DOHH2 (cell line): ENCODE measurements at regions not wholly inside any gene's neighbourhood (a gene's known extent, or its start where the extent isn't known, plus 50 kb on each side); places are given as distances from the start of the nearest gene placed in this dataset.

ENCODE experiments used
- H3F3A ChIP-seq: fragments of 200-600 bp; sonication (generic), shearing (Covaris generic); 2 replicates; pipeline ENCODE4 v1.6.0; 2016; ENCODE audit warnings: antibody characterized with exemption, mild to moderate bottlenecking; ENCODE audit not compliant: control insufficient read depth, insufficient read depth
- H3K27ac ChIP-seq: fragments of 200-600 bp; sonication (generic); 2 replicates; pipeline ENCODE4 v1.5.1; 2014; ENCODE audit warnings: low read depth, mild to moderate bottlenecking, low read length, moderate library complexity
- H3K27me3 ChIP-seq: fragments of 200-600 bp; sonication (generic); 2 replicates; pipeline ENCODE4 v1.6.1; 2014; ENCODE audit warnings: mild to moderate bottlenecking, low read length, mixed read lengths; ENCODE audit not compliant: control insufficient read depth
- H3K36me3 ChIP-seq: fragments of 200-600 bp; sonication (generic); 2 replicates; pipeline ENCODE4 v1.6.1; 2014; ENCODE audit warnings: mild to moderate bottlenecking, low read length, moderate library complexity, mixed read lengths; ENCODE audit not compliant: control insufficient read depth
- H3K4me1 ChIP-seq: fragments of 200-600 bp; sonication (generic); 2 replicates; pipeline ENCODE4 v1.6.1; 2014; ENCODE audit warnings: mild to moderate bottlenecking, low read length, mixed read lengths; ENCODE audit not compliant: control insufficient read depth
- H3K4me2 ChIP-seq: fragments of 200-600 bp; sonication (generic); 2 replicates; pipeline ENCODE4 v1.6.0; 2014; ENCODE audit warnings: mild to moderate bottlenecking, low read length, moderate library complexity
- H3K4me3 ChIP-seq: fragments of 200-600 bp; sonication (generic); 2 replicates; pipeline ENCODE4 v1.5.1; 2014; ENCODE audit warnings: mild to moderate bottlenecking, low read length, mixed read lengths
- H3K79me2 ChIP-seq: fragments of 200-600 bp; sonication (generic); 2 replicates; pipeline ENCODE4 v1.6.1; 2014; ENCODE audit warnings: mild to moderate bottlenecking, low read length, mixed read lengths; ENCODE audit not compliant: control insufficient read depth
- H3K9me2 ChIP-seq: fragments of 200-600 bp; sonication (generic); replicated peaks from 2 replicates; pipeline ENCODE4 v1.6.1; 2014; ENCODE audit warnings: mild to moderate bottlenecking, low read length, mixed read lengths; ENCODE audit not compliant: control insufficient read depth
- H3K9me3 ChIP-seq: fragments of 200-600 bp; sonication (generic); 2 replicates; pipeline ENCODE4 v1.6.1; 2014; ENCODE audit warnings: antibody characterized with exemption, low read length, mixed read lengths; ENCODE audit not compliant: control insufficient read depth, insufficient read depth
- H4K20me1 ChIP-seq: fragments of 200-600 bp; sonication (generic); 2 replicates; pipeline ENCODE4 v1.6.0; 2014; ENCODE audit warnings: low read depth, mild to moderate bottlenecking, antibody characterized with exemption, low read length, moderate library complexity; ENCODE audit not compliant: control insufficient read depth, insufficient read depth
- CTCF ChIP-seq: fragments of 200-600 bp; sonication (generic); IDR thresholded peaks from one replicate; pipeline ENCODE4 v1.5.1; 2014; ENCODE audit warnings: antibody characterized with exemption, mild to moderate bottlenecking, low read depth, low read length; ENCODE audit not compliant: poor library complexity, severe bottlenecking
- EZH2phosphoT487 ChIP-seq: fragments of 200-600 bp; sonication (generic); IDR thresholded peaks from 2 replicates; pipeline ENCODE4 v1.6.1; 2017; ENCODE audit warnings: borderline replicate concordance, mild to moderate bottlenecking, antibody characterized with exemption, low read length, moderate library complexity, mixed read lengths

GRCh38 chr12:28775556-28775955, 373.5 kb upstream of the FAR2 start:
- no peaks in the 10 kb centered on the region for H4K20me1 ChIP-seq
- no peak overlapping the region for H3K4me2 ChIP-seq
- no peak overlapping the region for H3K27ac ChIP-seq
- H3K9me3 ChIP-seq, result no peaks in the 10 kb centered on the region
- no peaks in the 10 kb centered on the region for H3K36me3 ChIP-seq
- H3K9me2 ChIP-seq, result no peaks in the 10 kb centered on the region
- H3K4me3 ChIP-seq, result no peak overlapping the region
- TF ChIP-seq CTCF, result no peak
- no peak for TF ChIP-seq EZH2phosphoT487
- no peaks in the 10 kb centered on the region for H3F3A ChIP-seq
- no peaks in the 10 kb centered on the region for H3K79me2 ChIP-seq
- H3K27me3 ChIP-seq, result no peaks in the 10 kb centered on the region
- no peaks in the 10 kb centered on the region for H3K4me1 ChIP-seq

GRCh38 chr12:28776220-28776619, 372.9 kb upstream of the FAR2 start:
- no peaks in the 10 kb centered on the region for H4K20me1 ChIP-seq
- H3K36me3 ChIP-seq, result no peaks in the 10 kb centered on the region
- no peaks in the 10 kb centered on the region for H3K79me2 ChIP-seq
- no peak overlapping the region for H3K4me2 ChIP-seq
- H3K27ac ChIP-seq, result no peak overlapping the region
- no peaks in the 10 kb centered on the region for H3K9me3 ChIP-seq
- H3K4me3 ChIP-seq, result no peak overlapping the region
- no peaks in the 10 kb centered on the region for H3F3A ChIP-seq
- H3K9me2 ChIP-seq, result no peaks in the 10 kb centered on the region
- no peaks in the 10 kb centered on the region for H3K27me3 ChIP-seq
- H3K4me1 ChIP-seq, result no peaks in the 10 kb centered on the region
- TF ChIP-seq CTCF (no peak), EZH2phosphoT487 (no peak)

- H3K9me3 ChIP-seq, result no peaks in the 10 kb centered on the region
- no peak overlapping the region for H3K4me2 ChIP-seq
- no peaks in the 10 kb centered on the region for H3K79me2 ChIP-seq
- H3K36me3 ChIP-seq, result no peaks in the 10 kb centered on the region
- H3F3A ChIP-seq, result no peaks in the 10 kb centered on the region
- H4K20me1 ChIP-seq, result no peaks in the 10 kb centered on the region
- TF ChIP-seq CTCF, result no peak
- no peak for TF ChIP-seq EZH2phosphoT487
- H3K27ac ChIP-seq, result no peak overlapping the region
- no peaks in the 10 kb centered on the region for H3K4me1 ChIP-seq
- no peak overlapping the region for H3K4me3 ChIP-seq
- no peaks in the 10 kb centered on the region for H3K27me3 ChIP-seq
- H3K9me2 ChIP-seq, result no peaks in the 10 kb centered on the region
These were observed 372.1 kb upstream of the FAR2 start for GRCh38 chr12:28776913-28777422.
